ENCODE measurements at regions not wholly inside any gene's neighbourhood (a gene's known extent, or its start where the extent isn't known, plus 50 kb on each side); places are given as distances from the start of the nearest gene placed in this dataset.

- H3K4me3 Mint-ChIP-seq: no peak overlapping the region
- TF ChIP-seq CTCF (IDR thresholded peaks at IDR 0.05): no peak
- Histone ChIP-seq H3K27me3 (ENCODE audit: control insufficient read depth, insufficient read depth, low read length) (no peaks in the 10 kb centered on the region), H3K4me3 (ENCODE audit: low read length) (no peak overlapping the region), H3K4me1 (ENCODE audit: control insufficient read depth, insufficient read depth, low read length) (no peaks in the 10 kb centered on the region), H3K27ac (ENCODE audit: low read length) (no peak overlapping the region), H3K9me3 (ENCODE audit: control insufficient read depth, insufficient read depth, low read length) (no peaks in the 10 kb centered on the region), H3K36me3 (ENCODE audit: control insufficient read depth, insufficient read depth, low read length) (no peaks in the 10 kb centered on the region)
- ATAC-seq (no peak), DNase-seq (no peak)
- H3K27ac Mint-ChIP-seq: no peak overlapping the region
- H3K4me1 Mint-ChIP-seq: no peaks in the 10 kb centered on the region
- H3K36me3 Mint-ChIP-seq: no peaks in the 10 kb centered on the region
- intact Hi-C loops (cut with micrococcal nuclease): no loop called here
- H3K27me3 Mint-ChIP-seq (ENCODE audit: low read depth in 2 of 2): peaks cover 3 to 5% of the 10 kb centered on the region in 2 donors
- H3K9me3 Mint-ChIP-seq: no peaks in the 10 kb centered on the region
These were observed 67.9 kb upstream of the PPM1J start for GRCh38 chr1:112783059-112783458.

DNA sequence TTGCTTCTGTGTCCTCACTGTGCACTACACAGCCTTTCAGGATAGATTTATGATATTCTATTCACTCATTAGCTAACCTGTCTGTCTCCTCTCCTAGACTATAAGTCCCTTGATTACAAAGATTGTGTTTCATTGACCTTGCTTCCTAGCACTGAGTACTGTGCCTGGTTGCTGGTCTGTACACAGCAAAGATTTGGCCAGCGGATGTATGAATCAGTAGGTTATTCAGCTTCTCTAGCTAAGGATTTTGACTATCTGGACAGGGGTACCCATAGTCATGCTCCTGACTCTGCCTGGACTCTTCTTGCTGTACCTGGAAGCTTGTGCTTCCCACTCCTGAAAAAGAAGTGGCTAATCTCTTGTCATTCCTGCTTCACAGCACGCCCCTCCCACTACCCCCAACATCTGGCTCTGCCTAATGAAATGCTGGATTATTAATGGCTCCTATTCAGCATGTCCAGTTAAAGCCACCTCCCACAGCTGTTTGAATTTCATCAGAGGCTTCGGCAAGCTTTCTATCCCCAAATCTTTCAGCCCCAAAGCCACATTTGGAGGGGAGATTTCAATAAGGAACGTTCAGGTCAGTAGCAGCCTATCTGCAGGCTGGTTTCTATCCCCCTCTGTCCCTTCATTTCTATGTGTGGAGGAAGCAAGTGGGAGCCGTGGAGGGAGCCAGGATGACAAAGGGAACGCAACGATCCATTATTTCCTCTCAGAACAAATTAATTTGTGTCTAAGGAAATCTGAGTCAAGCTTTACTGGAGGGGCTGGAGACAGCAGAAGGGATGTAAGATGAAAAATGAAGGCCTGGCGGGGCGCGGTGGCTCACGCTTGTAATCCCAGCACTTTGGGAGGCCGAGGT, 64.8 kb upstream of the PPM1J start:
- no peaks in the 10 kb centered on the region for H3K36me3 ChIP-seq (ENCODE audit: control insufficient read depth, insufficient read depth, low read length)
- ATAC-seq (no peak), DNase-seq (no peak)
- TF ChIP-seq CTCF (IDR thresholded peaks at IDR 0.05): no peak
- no peaks in the 10 kb centered on the region for H3K27me3 ChIP-seq (ENCODE audit: control insufficient read depth, insufficient read depth, low read length)
- intact Hi-C loops (cut with micrococcal nuclease): no loop called here
- H3K27ac Mint-ChIP-seq: no peak overlapping the region
- 78% methylated on average over 10 of the region's 12 CpGs for WGBS (ENCODE audit: insufficient coverage)
- no peaks in the 10 kb centered on the region for H3K9me3 ChIP-seq (ENCODE audit: control insufficient read depth, insufficient read depth, low read length)
- no peak overlapping the region for H3K4me3 Mint-ChIP-seq
- no peak overlapping the region for H3K4me3 ChIP-seq (ENCODE audit: low read length)
- H3K27me3 Mint-ChIP-seq (ENCODE audit: low read depth in 2 of 2): peaks cover 4 to 5% of the 10 kb centered on the region in 2 donors
- H3K4me1 ChIP-seq (ENCODE audit: control insufficient read depth, insufficient read depth, low read length): no peaks in the 10 kb centered on the region
- no peaks in the 10 kb centered on the region for H3K9me3 Mint-ChIP-seq
- H3K27ac ChIP-seq (ENCODE audit: low read length): no peak overlapping the region
- no peaks in the 10 kb centered on the region for H3K4me1 Mint-ChIP-seq
- no peaks in the 10 kb centered on the region for H3K36me3 Mint-ChIP-seq

- Mint-ChIP-seq H3K27me3 (ENCODE audit: low read depth in 2 of 2) (peaks cover 0 to 4% of the 10 kb centered on the region in 2 donors), H3K4me1 (no peaks in the 10 kb centered on the region), H3K4me3 (no peak overlapping the region), H3K36me3 (no peaks in the 10 kb centered on the region), H3K27ac (no peak overlapping the region), H3K9me3 (no peaks in the 10 kb centered on the region)
- Histone ChIP-seq H3K27ac (ENCODE audit: low read length) (no peak overlapping the region), H3K4me3 (ENCODE audit: low read length) (no peak overlapping the region), H3K9me3 (ENCODE audit: control insufficient read depth, insufficient read depth, low read length) (no peaks in the 10 kb centered on the region), H3K36me3 (ENCODE audit: control insufficient read depth, insufficient read depth, low read length) (no peaks in the 10 kb centered on the region), H3K4me1 (ENCODE audit: control insufficient read depth, insufficient read depth, low read length) (no peaks in the 10 kb centered on the region), H3K27me3 (ENCODE audit: control insufficient read depth, insufficient read depth, low read length) (no peaks in the 10 kb centered on the region)
- WGBS (ENCODE audit: insufficient coverage): 82% methylated on average over 1 of the region's 1 CpG
- no peak for DNase-seq
- ATAC-seq: no peak
- intact Hi-C loops (cut with micrococcal nuclease): no loop called here
- no peak for TF ChIP-seq CTCF (IDR thresholded peaks at IDR 0.05)
These were observed 63.0 kb upstream of the PPM1J start for GRCh38 chr1:112778137-112778536.

GRCh38 chr1:112776688-112777087, 61.6 kb upstream of the PPM1J start:
- Mint-ChIP-seq H3K9me3 (no peaks in the 10 kb centered on the region), H3K4me3 (no peak overlapping the region), H3K36me3 (no peaks in the 10 kb centered on the region), H3K27me3 (ENCODE audit: low read depth in 2 of 2) (peaks cover 0 to 4% of the 10 kb centered on the region in 2 donors), H3K4me1 (no peaks in the 10 kb centered on the region), H3K27ac (no peak overlapping the region)
- Histone ChIP-seq H3K27me3 (ENCODE audit: control insufficient read depth, insufficient read depth, low read length) (peaks cover 3% of the 10 kb centered on the region), H3K4me3 (ENCODE audit: low read length) (no peak overlapping the region), H3K4me1 (ENCODE audit: control insufficient read depth, insufficient read depth, low read length) (no peaks in the 10 kb centered on the region), H3K36me3 (ENCODE audit: control insufficient read depth, insufficient read depth, low read length) (no peaks in the 10 kb centered on the region), H3K27ac (ENCODE audit: low read length) (no peak overlapping the region), H3K9me3 (ENCODE audit: control insufficient read depth, insufficient read depth, low read length) (no peaks in the 10 kb centered on the region)
- TF ChIP-seq CTCF (IDR thresholded peaks at IDR 0.05): no peak
- intact Hi-C loops (cut with micrococcal nuclease): no loop called here
- WGBS (ENCODE audit: insufficient coverage): 80% methylated on average over 3 of the region's 3 CpGs
- no peak for DNase-seq
- no peak for ATAC-seq

All from natural killer cell (primary cell).